ENCODE measurements at regions not wholly inside any gene's neighbourhood (a gene's known extent, or its start where the extent isn't known, plus 50 kb on each side); places are given as distances from the start of the nearest gene placed in this dataset.
"Not testable (repeated sequence)": the region's sequence is repeated elsewhere in the genome, so short reads cannot be mapped to it uniquely, and the experiment has no call there.

- no peak for TF ChIP-seq EP300 (IDR thresholded peaks at IDR 0.05; ENCODE audit: low read depth)
- no peak for TF ChIP-seq CTCF (IDR thresholded peaks at IDR 0.05)
- TF ChIP-seq POLR2AphosphoS5 (IDR thresholded peaks at IDR 0.05) = no peak
- TF ChIP-seq POLR2A (IDR thresholded peaks at IDR 0.05) = no peak
- intact Hi-C loops (cut with DNase I; ENCODE audit: low total_unique reads) = no loop called here
- WGBS, 2 donors (ENCODE audit: low coverage in 1 of 2) = 82% methylated on average over 7 of the region's 13 CpGs; no CpG with 5 or more reads in 1 of the 2 donors
- Histone ChIP-seq H3K27ac (no peak overlapping the region), H3K4me1 (no peaks in the 10 kb centered on the region), H3K27me3 (peaks cover 49% of the 10 kb centered on the region), H3K36me3 (no peaks in the 10 kb centered on the region), H3K9me3 (no peaks in the 10 kb centered on the region), H3K4me3 (no peak overlapping the region)
- no peak for DNase-seq
- in situ Hi-C loops (cut with MboI; ENCODE audit: low pct_ligation_motif_present in 1 of 4, low pct_unique_long_range_greater_than_20kb in 1 of 4, low sequenced_read_pairs in 3 of 4) = no loop called here
Measured at GRCh38 chr15:59792359-59792758, 103.2 kb upstream of the BNIP2 start.

GRCh38 chr15:59791755-59792154, 102.6 kb upstream of the BNIP2 start:
- Histone ChIP-seq H3K27me3 (peaks cover 49% of the 10 kb centered on the region), H3K9me3 (no peaks in the 10 kb centered on the region), H3K27ac (no peak overlapping the region), H3K4me1 (no peaks in the 10 kb centered on the region), H3K36me3 (no peaks in the 10 kb centered on the region), H3K4me3 (no peak overlapping the region)
- intact Hi-C loops (cut with DNase I; ENCODE audit: low total_unique reads) = no loop called here
- TF ChIP-seq POLR2AphosphoS5 (IDR thresholded peaks at IDR 0.05) (no peak), EP300 (IDR thresholded peaks at IDR 0.05; ENCODE audit: low read depth) (no peak), CTCF (IDR thresholded peaks at IDR 0.05) (no peak), POLR2A (IDR thresholded peaks at IDR 0.05) (no peak)
- DNase-seq = no peak
- 33% methylated on average over 1 of the region's 3 CpGs; no CpG with 5 or more reads in 1 of the 2 donors for WGBS, 2 donors (ENCODE audit: low coverage in 1 of 2)
- in situ Hi-C loops (cut with MboI; ENCODE audit: low pct_ligation_motif_present in 1 of 4, low pct_unique_long_range_greater_than_20kb in 1 of 4, low sequenced_read_pairs in 3 of 4) = no loop called here

GRCh38 chr15:59791079-59791478, 102.0 kb upstream of the BNIP2 start:
- H3K4me3 ChIP-seq = no peak overlapping the region
- intact Hi-C loops (cut with DNase I; ENCODE audit: low total_unique reads) (no loop called here), in situ Hi-C loops (cut with MboI; ENCODE audit: low pct_ligation_motif_present in 1 of 4, low pct_unique_long_range_greater_than_20kb in 1 of 4, low sequenced_read_pairs in 3 of 4) (no loop called here)
- peaks cover 44% of the 10 kb centered on the region for H3K27me3 ChIP-seq
- H3K4me1 ChIP-seq = no peaks in the 10 kb centered on the region
- 76% methylated on average over 5 of the region's 5 CpGs; no CpG with 5 or more reads in 1 of the 2 donors for WGBS, 2 donors (ENCODE audit: low coverage in 1 of 2)
- H3K27ac ChIP-seq = no peak overlapping the region
- no peaks in the 10 kb centered on the region for H3K9me3 ChIP-seq
- no peak for TF ChIP-seq POLR2AphosphoS5 (IDR thresholded peaks at IDR 0.05)
- no peak for TF ChIP-seq CTCF (IDR thresholded peaks at IDR 0.05)
- no peak for TF ChIP-seq POLR2A (IDR thresholded peaks at IDR 0.05)
- TF ChIP-seq EP300 (IDR thresholded peaks at IDR 0.05; ENCODE audit: low read depth) = no peak
- no peaks in the 10 kb centered on the region for H3K36me3 ChIP-seq
- no peak for DNase-seq

GRCh38 chr15:59786466-59786865, 97.3 kb upstream of the BNIP2 start:
- H3K27me3 ChIP-seq; DNase-seq; in situ Hi-C loops (cut with MboI; ENCODE audit: low pct_ligation_motif_present in 1 of 4, low pct_unique_long_range_greater_than_20kb in 1 of 4, low sequenced_read_pairs in 3 of 4); H3K9me3 ChIP-seq; H3K4me1 ChIP-seq; intact Hi-C loops (cut with DNase I; ENCODE audit: low total_unique reads); H3K27ac ChIP-seq; H3K4me3 ChIP-seq; H3K36me3 ChIP-seq: not testable (repeated sequence)
- WGBS, 2 donors (ENCODE audit: low coverage in 1 of 2) = 95% methylated on average over 3 of the region's 3 CpGs; no CpG with 5 or more reads in 1 of the 2 donors

GRCh38 chr15:59785981-59786380, 96.9 kb upstream of the BNIP2 start:
- intact Hi-C loops (cut with DNase I; ENCODE audit: low total_unique reads); H3K27ac ChIP-seq; H3K4me1 ChIP-seq; H3K4me3 ChIP-seq; H3K9me3 ChIP-seq; H3K27me3 ChIP-seq; DNase-seq; H3K36me3 ChIP-seq; in situ Hi-C loops (cut with MboI; ENCODE audit: low pct_ligation_motif_present in 1 of 4, low pct_unique_long_range_greater_than_20kb in 1 of 4, low sequenced_read_pairs in 3 of 4): not testable (repeated sequence)
- 63 to 86% methylated on average over 1 of the region's 1 CpG for WGBS, 2 donors (ENCODE audit: low coverage in 1 of 2)

GRCh38 chr15:59783774-59784520, 94.8 kb upstream of the BNIP2 start:
- DNase-seq; H3K4me3 ChIP-seq; H3K4me1 ChIP-seq; H3K27me3 ChIP-seq; H3K27ac ChIP-seq; H3K9me3 ChIP-seq; H3K36me3 ChIP-seq; in situ Hi-C loops (cut with MboI; ENCODE audit: low pct_ligation_motif_present in 1 of 4, low pct_unique_long_range_greater_than_20kb in 1 of 4, low sequenced_read_pairs in 3 of 4); intact Hi-C loops (cut with DNase I; ENCODE audit: low total_unique reads): not testable (repeated sequence)
- WGBS, 2 donors (ENCODE audit: low coverage in 1 of 2) = 60 to 67% methylated on average over 3 to 8 of the region's 8 CpGs

All from transverse colon (tissue), 4 donors.